ENCODE measurements at regions not wholly inside any gene's neighbourhood (a gene's known extent, or its start where the extent isn't known, plus 50 kb on each side); places are given as distances from the start of the nearest gene placed in this dataset.
A peak's percentile ranks its signal among the peaks of the same experiment; 100 is the strongest.

GRCh38 chr6:120211955-120212792 is 862.6 kb upstream of the MAN1A1 start (continued):
- TF ChIP-seq ZNF790 (CRISPR knock-in tag; IDR thresholded peaks at IDR 0.05; ENCODE audit: borderline replicate concordance): no peak
- TF ChIP-seq ZNF740 (CRISPR knock-in tag; IDR thresholded peaks at IDR 0.05): no peak
- peak; percentile 95 for TF ChIP-seq CEBPB (IDR thresholded peaks at IDR 0.05; ENCODE audit: borderline replicate concordance, low read depth, low read length)
- no peak for TF ChIP-seq ZBTB1 (CRISPR knock-in tag; IDR thresholded peaks at IDR 0.05; ENCODE audit: borderline replicate concordance)
- peak; percentile 61; the same call in 1 of the 2 replicates for TF ChIP-seq HNF4G (IDR thresholded peaks at IDR 0.05; ENCODE audit: borderline replicate concordance, low read depth, low read length)
- TF ChIP-seq HNF4G (CRISPR knock-in tag; IDR thresholded peaks at IDR 0.05; ENCODE audit: borderline replicate concordance, low read depth): no peak
- TF ChIP-seq ZNF558 (CRISPR knock-in tag; IDR thresholded peaks at IDR 0.05; ENCODE audit: borderline replicate concordance): no peak
- TF ChIP-seq ZNF513 (CRISPR knock-in tag; conservative IDR thresholded peaks at IDR 0.05): no peak
- TF ChIP-seq FOXO4 (CRISPR knock-in tag; conservative IDR thresholded peaks at IDR 0.05): no peak
- TF ChIP-seq SP140L (CRISPR knock-in tag; IDR thresholded peaks at IDR 0.05; ENCODE audit: borderline replicate concordance): no peak
- no peak for TF ChIP-seq DNMT3B (CRISPR knock-in tag; conservative IDR thresholded peaks at IDR 0.05)
- no peak for TF ChIP-seq TEAD3 (CRISPR knock-in tag; optimal IDR thresholded peaks at IDR 0.05; ENCODE audit: borderline replicate concordance)
- TF ChIP-seq IRF9 (CRISPR knock-in tag; IDR thresholded peaks at IDR 0.05; ENCODE audit: borderline replicate concordance): no peak
- no peak for TF ChIP-seq ZNF607 (CRISPR knock-in tag; IDR thresholded peaks at IDR 0.05; ENCODE audit: borderline replicate concordance)
- TF ChIP-seq ATF5 (CRISPR knock-in tag; IDR thresholded peaks at IDR 0.05; ENCODE audit: low read depth): no peak
- TF ChIP-seq POLR2A (IDR thresholded peaks at IDR 0.05; ENCODE audit: insufficient read depth in 1 of 2, low read depth in 2 of 2, low read length in 2 of 2): no peak
- TF ChIP-seq STAG1 (CRISPR knock-in tag; IDR thresholded peaks at IDR 0.05): no peak
- TF ChIP-seq ZNF572 (CRISPR knock-in tag; IDR thresholded peaks at IDR 0.05): no peak
- TF ChIP-seq ETV6 (CRISPR knock-in tag; conservative IDR thresholded peaks at IDR 0.05): no peak
- TF ChIP-seq GMEB2 (CRISPR knock-in tag; IDR thresholded peaks at IDR 0.05; ENCODE audit: low read depth): no peak
- TF ChIP-seq POGZ (CRISPR knock-in tag; IDR thresholded peaks at IDR 0.05): peak; percentile 57; the same call in 1 of the 2 replicates
- TF ChIP-seq BHLHE40 (IDR thresholded peaks at IDR 0.05; ENCODE audit: low read length): peak; percentile 76
